IMR-90 (cell line): ENCODE measurements at regions not wholly inside any gene's neighbourhood (a gene's known extent, or its start where the extent isn't known, plus 50 kb on each side); places are given as distances from the start of the nearest gene placed in this dataset.

Experiments used
- ATAC-seq: fragments of 200-7000 bp; cut with Tn5 transposase; 2 replicates; pipeline ENCODE4 v1.9.1; 2020; ENCODE audit warnings: low read depth, mild to moderate bottlenecking, moderate library complexity
- BruUV-seq: library from RNA; stranded (reverse); fragments of 400-500 nt; replicated peaks from 2 replicates; lab custom pipeline; 2021; lab: Mats Ljungman, UMichigan
- CTCF ChIA-PET: fragments of 300-600 bp; formaldehyde crosslinking; extraction: SDS; loops from one replicate; lab custom pipeline; 2021; ENCODE audit warnings: antibody characterized with exemption; lab: Yijun Ruan, JAX
- POLR2A ChIA-PET: fragments of 300-600 bp; sonication (Branson Sonifier 250); formaldehyde crosslinking; loops from one replicate; lab custom pipeline; 2022; ENCODE audit warnings: antibody characterized with exemption; ENCODE audit not compliant: unreplicated experiment; lab: Charles Lee
- DNase-seq: peaks from one replicate; pipeline ENCODE4 v3.0.0; 2013
- H2AFZ ChIP-seq: replicated peaks from 2 replicates; pipeline ENCODE3; 2013; ENCODE audit warnings: low read length, mild to moderate bottlenecking; ENCODE audit not compliant: poor library complexity
- H2AK5ac ChIP-seq: 2 replicates; pipeline ENCODE4 v1.6.1; 2013; ENCODE audit warnings: low read depth, low read length, inconsistent platforms
- H2AK9ac ChIP-seq: replicated peaks from 2 replicates; pipeline ENCODE3; 2013; ENCODE audit warnings: mild to moderate bottlenecking, low read depth, low read length, moderate library complexity; ENCODE audit not compliant: poor library complexity
- H2BK120ac ChIP-seq: 2 replicates; pipeline ENCODE4 v1.6.1; 2013; ENCODE audit warnings: low read depth, low read length, inconsistent platforms
- H2BK15ac ChIP-seq: 3 replicates; pipeline ENCODE4 v1.6.1; 2013; ENCODE audit warnings: low read depth, low read length, inconsistent platforms
- H2BK20ac ChIP-seq: 2 replicates; pipeline ENCODE4 v1.6.1; 2013; ENCODE audit warnings: low read depth, mild to moderate bottlenecking, inconsistent platforms, low read length, moderate library complexity
- H2BK5ac ChIP-seq: 2 replicates; pipeline ENCODE4 v1.6.1; 2013; ENCODE audit warnings: mild to moderate bottlenecking, low read depth, low read length, inconsistent platforms; ENCODE audit not compliant: poor library complexity, severe bottlenecking
- H3K14ac ChIP-seq: replicated peaks from 2 replicates; pipeline ENCODE4 v1.6.1; 2013; ENCODE audit warnings: low read depth, low read length, inconsistent platforms
- H3K18ac ChIP-seq: 2 replicates; pipeline ENCODE4 v1.6.1; 2013; ENCODE audit warnings: low read depth, low read length, control low read depth
- H3K23ac ChIP-seq: 2 replicates; pipeline ENCODE4 v1.6.1; 2013; ENCODE audit warnings: low read depth, low read length, inconsistent platforms
- H3K27ac ChIP-seq: 2 replicates; pipeline ENCODE4 v1.5.1; 2013; ENCODE audit warnings: mild to moderate bottlenecking, control low read depth, low read length; ENCODE audit not compliant: insufficient read depth
- H3K27me3 ChIP-seq: 2 replicates; pipeline ENCODE4 v1.6.1; 2013; ENCODE audit warnings: low read length; ENCODE audit not compliant: control insufficient read depth, insufficient read depth
- H3K36me3 ChIP-seq: 2 replicates; pipeline ENCODE4 v1.6.1; 2013; ENCODE audit warnings: low read length, mixed read lengths; ENCODE audit not compliant: control insufficient read depth, insufficient read depth
- H3K4ac ChIP-seq: 2 replicates; pipeline ENCODE4 v1.6.1; 2013; ENCODE audit warnings: low read depth, low read length, inconsistent platforms
- H3K4me1 ChIP-seq: 2 replicates; pipeline ENCODE4 v1.6.1; 2013; ENCODE audit warnings: low read length, mixed read lengths; ENCODE audit not compliant: control insufficient read depth, insufficient read depth
- H3K4me2 ChIP-seq: 2 replicates; pipeline ENCODE4 v1.6.1; 2013; ENCODE audit warnings: low read depth, mild to moderate bottlenecking, control low read depth, low read length, moderate library complexity
- H3K4me3 ChIP-seq: 2 replicates; pipeline ENCODE4 v1.5.1; 2013; ENCODE audit warnings: low read depth, mild to moderate bottlenecking, control low read depth, low read length, moderate library complexity; ENCODE audit not compliant: insufficient read depth
- H3K56ac ChIP-seq: 2 replicates; pipeline ENCODE4 v1.6.1; 2013; ENCODE audit warnings: low read length, inconsistent platforms; ENCODE audit not compliant: insufficient read depth; ENCODE audit errors: extremely low read depth
- H3K79me1 ChIP-seq, 2 experiments: 2 replicates each; pipeline ENCODE4 v1.6.1; 2013; ENCODE audit warnings: low read length in 2 of 2, inconsistent platforms in 1 of 2, low read depth in 1 of 2
- H3K9ac ChIP-seq: 2 replicates; pipeline ENCODE4 v1.6.1; 2013; ENCODE audit warnings: low read depth, low read length, control low read depth
- H3K9me1 ChIP-seq: 2 replicates; pipeline ENCODE4 v1.6.1; 2013; ENCODE audit warnings: low read length, inconsistent platforms; ENCODE audit not compliant: insufficient read depth
- H3K9me3 ChIP-seq: 2 replicates; pipeline ENCODE4 v1.6.1; 2013; ENCODE audit warnings: low read length; ENCODE audit not compliant: control insufficient read depth, insufficient read depth
- H4K20me1 ChIP-seq: 2 replicates; pipeline ENCODE4 v1.6.1; 2013; ENCODE audit warnings: low read length, inconsistent platforms; ENCODE audit not compliant: insufficient read depth
- H4K5ac ChIP-seq: 2 replicates; pipeline ENCODE4 v1.6.1; 2013; ENCODE audit warnings: mild to moderate bottlenecking, low read depth, low read length, control low read depth
- H4K8ac ChIP-seq, 2 experiments: 2 replicates each; pipeline ENCODE4 v1.6.1; 2013; ENCODE audit warnings: low read depth in 2 of 2, low read length in 2 of 2, control low read depth in 1 of 2, inconsistent platforms in 1 of 2
- H4K91ac ChIP-seq: 2 replicates; pipeline ENCODE4 v1.6.1; 2013; ENCODE audit warnings: low read depth, low read length, inconsistent platforms; ENCODE audit not compliant: insufficient read depth
- BHLHE40 ChIP-seq: fragments of 150-350 bp; IDR thresholded peaks from 2 replicates; pipeline ENCODE4 v1.6.1; 2016; ENCODE audit warnings: mild to moderate bottlenecking, low read depth, low read length
- CEBPB ChIP-seq: IDR thresholded peaks from 2 replicates; pipeline ENCODE4 v1.6.1; 2012; ENCODE audit warnings: low read depth, low read length, improper control_type of control experiment
- CHD1 ChIP-seq: IDR thresholded peaks from 2 replicates; pipeline ENCODE4 v1.6.1; 2012; ENCODE audit warnings: low read depth, low read length, improper control_type of control experiment
- CTCF ChIP-seq: conservative IDR thresholded peaks from 2 replicates; pipeline ENCODE4 v1.5.1; 2012; ENCODE audit warnings: mild to moderate bottlenecking, low read depth, low read length, improper control_type of control experiment
- ELK1 ChIP-seq: fragments of 150-350 bp; IDR thresholded peaks from 2 replicates; pipeline ENCODE4 v1.6.1; 2016; ENCODE audit warnings: low read depth, mild to moderate bottlenecking, low read length, moderate library complexity, borderline replicate concordance
- FOS ChIP-seq: fragments of 150-350 bp; IDR thresholded peaks from 2 replicates; pipeline ENCODE4 v1.6.1; 2016; ENCODE audit warnings: low read depth, low read length
- MAFK ChIP-seq: IDR thresholded peaks from 2 replicates; pipeline ENCODE4 v1.6.1; 2012; ENCODE audit warnings: low read depth, low read length, improper control_type of control experiment
- MAZ ChIP-seq: IDR thresholded peaks from 2 replicates; pipeline ENCODE4 v1.6.1; 2012; ENCODE audit warnings: low read depth, mild to moderate bottlenecking, low read length, improper control_type of control experiment, moderate library complexity, borderline replicate concordance
- MXI1 ChIP-seq: IDR thresholded peaks from 2 replicates; pipeline ENCODE4 v1.6.1; 2012; ENCODE audit warnings: low read depth, mild to moderate bottlenecking, low read length, moderate library complexity, borderline replicate concordance
- NFE2L2 ChIP-seq: fragments of 150-350 bp; IDR thresholded peaks from 2 replicates; pipeline ENCODE4 v1.6.1; 2016; ENCODE audit warnings: low read depth, mild to moderate bottlenecking, low read length
- POLR2A ChIP-seq: IDR thresholded peaks from 2 replicates; pipeline ENCODE4 v1.6.1; 2012; ENCODE audit warnings: mild to moderate bottlenecking, low read depth, low read length
- RAD21 ChIP-seq: IDR thresholded peaks from 2 replicates; pipeline ENCODE4 v1.6.1; 2012; ENCODE audit warnings: low read length, improper control_type of control experiment
- RCOR1 ChIP-seq: IDR thresholded peaks from 2 replicates; pipeline ENCODE4 v1.6.1; 2012; ENCODE audit warnings: mild to moderate bottlenecking, low read length, improper control_type of control experiment; ENCODE audit not compliant: insufficient replicate concordance
- RFX5 ChIP-seq: IDR thresholded peaks from 2 replicates; pipeline ENCODE4 v1.8.0; 2012; ENCODE audit warnings: low read depth, mild to moderate bottlenecking, low read length, moderate library complexity
- SMC3 ChIP-seq: fragments of 150-350 bp; IDR thresholded peaks from 2 replicates; pipeline ENCODE4 v1.6.1; 2016; ENCODE audit warnings: low read depth, mild to moderate bottlenecking, antibody characterized with exemption, low read length, moderate library complexity
- USF2 ChIP-seq: fragments of 150-350 bp; IDR thresholded peaks from 2 replicates; pipeline ENCODE4 v1.6.1; 2017; ENCODE audit warnings: mild to moderate bottlenecking, antibody characterized with exemption, low read length, low read depth
- WGBS, 2 experiments: methylation state at CpG; one replicate each; pipeline versions ENCODE4 v1.1.5 to v1.1.7; 2013; ENCODE audit warnings: missing lambda C conversion rate in 2 of 2; ENCODE audit not compliant: insufficient read length in 1 of 2; ENCODE audit errors: extremely low coverage in 2 of 2; 5-methylcytosine and 5-hydroxymethylcytosine counted together
- dilution Hi-C: fragments of 300-500 bp; cut with HindIII; formaldehyde crosslinking; loops from one replicate; pipeline ENCODE4 v1.14.3; 2018; ENCODE audit warnings: low sequenced_read_pairs; ENCODE audit not compliant: unreplicated experiment
- in situ Hi-C: fragments of 300-500 bp; cut with MboI; formaldehyde crosslinking; loops from 3 replicates; pipeline ENCODE4 v1.14.3; 2019; ENCODE audit warnings: low sequenced_read_pairs, inconsistent platforms, mixed read lengths
- intact Hi-C: fragments of 100-400 bp; cut with micrococcal nuclease; formaldehyde crosslinking; loops from 2 replicates; pipeline ENCODE4 v1.10.0; 2022

- dilution Hi-C loops: no loop called here
- H3K4ac ChIP-seq: no peak overlapping the region
- no peak overlapping the region for H2AK9ac ChIP-seq
- BruUV-seq: no TSS peak
- H3K79me1 ChIP-seq: no peaks in the 10 kb centered on the region
- no peak for DNase-seq
- H2BK15ac ChIP-seq: no peak overlapping the region
- no peak overlapping the region for H3K9ac ChIP-seq
- no peak overlapping the region for H4K91ac ChIP-seq
- H2AFZ ChIP-seq: no peak overlapping the region
- ChIA-PET CTCF (no interaction called here), POLR2A (interaction anchor here (0.6 kb wide), 1 partner anchor 20 kb away, joined by 5 read pairs; no protein-coding TSS in a partner anchor)
- WGBS, 2 experiments: 20% methylated on average over 1 of the region's 8 CpGs; no CpG with 5 or more reads in 1 of the 2 experiments
- H4K8ac ChIP-seq: no peak overlapping the region
- H3K9me3 ChIP-seq: no peaks in the 10 kb centered on the region
- H3K36me3 ChIP-seq: no peaks in the 10 kb centered on the region
- H3K14ac ChIP-seq: no peak overlapping the region
- no peak for ATAC-seq
- no peak overlapping the region for H3K4me2 ChIP-seq
- H3K9me1 ChIP-seq: no peaks in the 10 kb centered on the region
- H3K56ac ChIP-seq: no peak overlapping the region
- H2BK120ac ChIP-seq: no peak overlapping the region
- H3K23ac ChIP-seq: no peak overlapping the region
- no peak overlapping the region for H3K27ac ChIP-seq
- no peak overlapping the region for H2BK5ac ChIP-seq
- H2BK20ac ChIP-seq: no peak overlapping the region
- no peak overlapping the region for H4K5ac ChIP-seq
- no peak overlapping the region for H3K18ac ChIP-seq
- H2AK5ac ChIP-seq: no peak overlapping the region
- H3K27me3 ChIP-seq: no peaks in the 10 kb centered on the region; the same call in 1 of the 2 replicates
- TF ChIP-seq SMC3: no peak
- TF ChIP-seq CTCF: no peak
- TF ChIP-seq MAZ: no peak
- no peak for TF ChIP-seq RFX5
- no peak for TF ChIP-seq FOS
- no peak for TF ChIP-seq CEBPB
- no peak for TF ChIP-seq USF2
- TF ChIP-seq NFE2L2: no peak
- no peak for TF ChIP-seq BHLHE40
- TF ChIP-seq CHD1: no peak
- no peak for TF ChIP-seq RAD21
- no peak for TF ChIP-seq MXI1
- no peak for TF ChIP-seq POLR2A
- TF ChIP-seq MAFK: no peak
- no peak for TF ChIP-seq RCOR1
- TF ChIP-seq ELK1: no peak
- H3K4me1 ChIP-seq: no peaks in the 10 kb centered on the region
- intact Hi-C loops: no loop called here
- no peaks in the 10 kb centered on the region for H4K20me1 ChIP-seq
- H3K4me3 ChIP-seq: no peak overlapping the region
- in situ Hi-C loops: no loop called here
These were observed 123.4 kb upstream of the IRX3 start for GRCh38 chr16:54409982-54410381.
